MV-4-11 (cell line): ENCODE measurements at regions not wholly inside any gene's neighbourhood (a gene's known extent, or its start where the extent isn't known, plus 50 kb on each side); places are given as distances from the start of the nearest gene placed in this dataset.

Source experiments
- DNase-seq: peaks from one replicate; lab custom pipeline; 2025; lab: John Stamatoyannopoulos, UW

- no peak for DNase-seq
Observed at GRCh38 chr12:4049298-4050080, 176.3 kb upstream of the PARP11 start.

GRCh38 chr12:4047421-4047820 is 174.2 kb upstream of the PARP11 start:
- no peak for DNase-seq

- no peak for DNase-seq
Observed at GRCh38 chr12:4046495-4046840, 173.3 kb upstream of the PARP11 start.

- no peak for DNase-seq
Observed at GRCh38 chr12:4045786-4046494, 172.7 kb upstream of the PARP11 start.

GRCh38 chr12:4044736-4045730 is 171.8 kb upstream of the PARP11 start:
- no peak for DNase-seq

GRCh38 chr12:4044101-4044500 is 170.9 kb upstream of the PARP11 start:
- no peak for DNase-seq

GRCh38 chr12:4041187-4041885 is 168.1 kb upstream of the PARP11 start:
- DNase-seq = no peak

GRCh38 chr12:4039931-4040330 is 166.7 kb upstream of the PARP11 start:
- no peak for DNase-seq

- DNase-seq = no peak
Observed at GRCh38 chr12:4037747-4038312, 164.6 kb upstream of the PARP11 start.

GRCh38 chr12:4036671-4037271 is 163.6 kb upstream of the PARP11 start:
- DNase-seq = no peak

GRCh38 chr12:4034921-4035320 is 161.7 kb upstream of the PARP11 start:
- no peak for DNase-seq

- no peak for DNase-seq
Observed at GRCh38 chr12:4032924-4033615, 159.9 kb upstream of the PARP11 start.

- no peak for DNase-seq
Observed at GRCh38 chr12:4031703-4032291, 158.6 kb upstream of the PARP11 start.

GRCh38 chr12:4030929-4031702 is 157.9 kb upstream of the PARP11 start:
- peak; percentile 64 for DNase-seq

- no peak for DNase-seq
Observed at GRCh38 chr12:4027412-4027811, 154.2 kb upstream of the PARP11 start.

- DNase-seq = no peak
Observed at GRCh38 chr12:4026517-4026916, 153.3 kb upstream of the PARP11 start.

- DNase-seq = no peak
Observed at GRCh38 chr12:4026020-4026358, 152.8 kb upstream of the PARP11 start.

GRCh38 chr12:4025181-4026019 is 152.2 kb upstream of the PARP11 start:
- DNase-seq = no peak
